Loucy (cell line): ENCODE measurements at regions not wholly inside any gene's neighbourhood (a gene's known extent, or its start where the extent isn't known, plus 50 kb on each side); places are given as distances from the start of the nearest gene placed in this dataset.

Experiments
- EZH2phosphoT487 ChIP-seq: fragments of 200-600 bp; IDR thresholded peaks from 2 replicates; pipeline ENCODE4 v1.6.1; 2018; ENCODE audit warnings: antibody characterized with exemption, mild to moderate bottlenecking, moderate library complexity, borderline replicate concordance
- TF ChIP-seq, protein P1 (sequence below): fragments of 200-600 bp; sonication (generic); conservative IDR thresholded peaks from 2 replicates; pipeline ENCODE4 v1.5.1; 2014; ENCODE audit warnings: mild to moderate bottlenecking, antibody characterized with exemption, low read length

DNA sequence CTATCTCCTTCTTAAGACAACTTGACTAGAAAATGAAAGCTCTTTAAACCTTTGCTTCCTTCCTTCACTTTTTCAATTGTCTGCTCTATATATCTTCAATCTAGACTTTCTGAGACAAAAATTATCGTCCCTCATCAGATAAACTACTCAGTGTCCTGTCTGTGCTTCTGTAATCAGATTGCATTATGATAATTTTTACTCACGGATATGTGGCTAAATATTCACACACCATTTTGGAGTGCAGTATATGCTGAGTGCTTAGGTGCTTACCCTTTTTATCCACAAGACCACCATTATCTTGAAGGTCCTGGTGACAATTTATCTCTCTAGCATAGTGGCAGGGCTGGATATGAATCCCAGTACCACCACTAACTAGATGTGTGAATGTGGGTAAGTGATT lies 1012.3 kb downstream of the TUSC7 start:
- TF ChIP-seq, protein P1, sequence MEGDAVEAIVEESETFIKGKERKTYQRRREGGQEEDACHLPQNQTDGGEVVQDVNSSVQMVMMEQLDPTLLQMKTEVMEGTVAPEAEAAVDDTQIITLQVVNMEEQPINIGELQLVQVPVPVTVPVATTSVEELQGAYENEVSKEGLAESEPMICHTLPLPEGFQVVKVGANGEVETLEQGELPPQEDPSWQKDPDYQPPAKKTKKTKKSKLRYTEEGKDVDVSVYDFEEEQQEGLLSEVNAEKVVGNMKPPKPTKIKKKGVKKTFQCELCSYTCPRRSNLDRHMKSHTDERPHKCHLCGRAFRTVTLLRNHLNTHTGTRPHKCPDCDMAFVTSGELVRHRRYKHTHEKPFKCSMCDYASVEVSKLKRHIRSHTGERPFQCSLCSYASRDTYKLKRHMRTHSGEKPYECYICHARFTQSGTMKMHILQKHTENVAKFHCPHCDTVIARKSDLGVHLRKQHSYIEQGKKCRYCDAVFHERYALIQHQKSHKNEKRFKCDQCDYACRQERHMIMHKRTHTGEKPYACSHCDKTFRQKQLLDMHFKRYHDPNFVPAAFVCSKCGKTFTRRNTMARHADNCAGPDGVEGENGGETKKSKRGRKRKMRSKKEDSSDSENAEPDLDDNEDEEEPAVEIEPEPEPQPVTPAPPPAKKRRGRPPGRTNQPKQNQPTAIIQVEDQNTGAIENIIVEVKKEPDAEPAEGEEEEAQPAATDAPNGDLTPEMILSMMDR = no peak
- TF ChIP-seq EZH2phosphoT487 = no peak
